ENCODE measurements at regions not wholly inside any gene's neighbourhood (a gene's known extent, or its start where the extent isn't known, plus 50 kb on each side); places are given as distances from the start of the nearest gene placed in this dataset.

DNA sequence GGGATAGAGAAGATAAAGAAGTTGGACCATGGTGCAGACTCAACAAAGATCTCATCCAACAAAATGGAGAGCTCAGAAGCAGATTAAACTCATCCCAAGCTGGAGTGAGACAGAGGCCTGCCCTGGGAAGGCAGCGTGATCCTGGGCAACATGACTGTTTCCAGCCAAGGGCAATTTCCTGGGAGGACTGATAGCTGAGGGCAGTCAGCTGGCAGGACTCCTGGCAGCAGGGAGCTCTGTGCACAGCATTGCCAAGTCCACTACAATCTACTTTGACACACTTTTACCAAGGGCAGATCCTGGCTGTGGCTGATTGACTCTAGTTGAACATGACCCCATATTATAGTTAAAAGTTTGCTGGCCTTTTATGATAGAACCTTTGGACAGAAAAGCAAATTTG lies 357.3 kb upstream of the RASGEF1B start:
- Histone ChIP-seq H4K20me1 (ENCODE audit: control insufficient read depth, insufficient read depth, low read depth, low read length) (no peaks in the 10 kb centered on the region), H3K9me2 (replicated peaks; ENCODE audit: control insufficient read depth, low read length) (no peaks in the 10 kb centered on the region), H3K4me3 (ENCODE audit: low read length) (no peak overlapping the region), H3K36me3 (ENCODE audit: control insufficient read depth, low read length) (no peaks in the 10 kb centered on the region), H3K4me2 (ENCODE audit: low read length) (no peak overlapping the region), H3K9me3 (ENCODE audit: control insufficient read depth, insufficient read depth, low read length) (no peaks in the 10 kb centered on the region), H3F3A (ENCODE audit: control insufficient read depth, insufficient read depth) (no peaks in the 10 kb centered on the region), H3K4me1 (ENCODE audit: control insufficient read depth, low read length) (no peaks in the 10 kb centered on the region), H3K27me3 (ENCODE audit: control insufficient read depth, low read length) (no peaks in the 10 kb centered on the region), H3K79me2 (ENCODE audit: control insufficient read depth, low read length) (no peaks in the 10 kb centered on the region), H3K27ac (ENCODE audit: low read depth, low read length) (no peak overlapping the region)
- TF ChIP-seq EZH2phosphoT487 (IDR thresholded peaks at IDR 0.05; ENCODE audit: borderline replicate concordance, low read length) (no peak), CTCF (IDR thresholded peaks at IDR 0.05; ENCODE audit: low read depth, low read length, poor library complexity, severe bottlenecking) (no peak)

- H3F3A ChIP-seq (ENCODE audit: control insufficient read depth, insufficient read depth), result no peaks in the 10 kb centered on the region
- H3K27me3 ChIP-seq (ENCODE audit: control insufficient read depth, low read length), result no peaks in the 10 kb centered on the region
- no peak overlapping the region for H3K4me3 ChIP-seq (ENCODE audit: low read length)
- no peaks in the 10 kb centered on the region for H3K4me1 ChIP-seq (ENCODE audit: control insufficient read depth, low read length)
- no peak for TF ChIP-seq EZH2phosphoT487 (IDR thresholded peaks at IDR 0.05; ENCODE audit: borderline replicate concordance, low read length)
- no peak for TF ChIP-seq CTCF (IDR thresholded peaks at IDR 0.05; ENCODE audit: low read depth, low read length, poor library complexity, severe bottlenecking)
- no peak overlapping the region for H3K4me2 ChIP-seq (ENCODE audit: low read length)
- H3K9me3 ChIP-seq (ENCODE audit: control insufficient read depth, insufficient read depth, low read length), result no peaks in the 10 kb centered on the region
- no peaks in the 10 kb centered on the region for H3K79me2 ChIP-seq (ENCODE audit: control insufficient read depth, low read length)
- H3K36me3 ChIP-seq (ENCODE audit: control insufficient read depth, low read length), result no peaks in the 10 kb centered on the region
- H3K27ac ChIP-seq (ENCODE audit: low read depth, low read length), result no peak overlapping the region
- H3K9me2 ChIP-seq (replicated peaks; ENCODE audit: control insufficient read depth, low read length), result no peaks in the 10 kb centered on the region
- H4K20me1 ChIP-seq (ENCODE audit: control insufficient read depth, insufficient read depth, low read depth, low read length), result no peaks in the 10 kb centered on the region
Measured at GRCh38 chr4:81827577-81828202, 356.0 kb upstream of the RASGEF1B start.

DNA sequence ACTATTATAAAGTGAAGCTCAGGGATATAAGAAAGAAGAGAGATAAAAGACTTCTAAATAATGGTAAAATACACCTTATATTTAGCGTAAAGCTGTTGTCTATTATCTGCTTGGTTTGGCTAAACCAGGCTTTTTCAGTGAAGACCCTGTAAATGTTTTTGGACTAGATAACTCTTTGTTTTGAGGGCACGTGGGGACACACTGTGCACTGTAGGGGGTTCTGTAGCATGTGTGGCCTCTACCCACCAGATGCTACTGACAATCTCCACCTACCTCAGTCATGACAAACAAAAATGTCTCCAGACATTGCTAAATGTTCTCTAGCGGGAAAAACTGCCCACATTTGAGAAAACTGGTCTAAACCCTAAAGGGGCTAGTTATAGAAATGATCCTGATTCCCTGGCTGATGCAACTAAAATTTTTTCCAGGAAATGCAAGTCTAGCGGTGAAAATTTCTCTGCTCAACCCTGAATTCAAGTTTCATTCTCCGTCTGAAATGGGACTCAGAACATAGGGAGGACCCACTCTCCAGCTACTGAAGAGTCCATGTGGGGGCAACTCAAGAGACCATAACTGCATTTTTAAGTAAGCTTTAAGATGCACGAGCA lies 355.2 kb upstream of the RASGEF1B start:
- Histone ChIP-seq H3K4me3 (ENCODE audit: low read length) (no peak overlapping the region), H3K27ac (ENCODE audit: low read depth, low read length) (no peak overlapping the region), H3K9me2 (replicated peaks; ENCODE audit: control insufficient read depth, low read length) (no peaks in the 10 kb centered on the region), H3K9me3 (ENCODE audit: control insufficient read depth, insufficient read depth, low read length) (no peaks in the 10 kb centered on the region), H3K36me3 (ENCODE audit: control insufficient read depth, low read length) (no peaks in the 10 kb centered on the region), H3K4me2 (ENCODE audit: low read length) (no peak overlapping the region), H3F3A (ENCODE audit: control insufficient read depth, insufficient read depth) (no peaks in the 10 kb centered on the region), H3K27me3 (ENCODE audit: control insufficient read depth, low read length) (no peaks in the 10 kb centered on the region), H4K20me1 (ENCODE audit: control insufficient read depth, insufficient read depth, low read depth, low read length) (no peaks in the 10 kb centered on the region), H3K79me2 (ENCODE audit: control insufficient read depth, low read length) (no peaks in the 10 kb centered on the region), H3K4me1 (ENCODE audit: control insufficient read depth, low read length) (no peaks in the 10 kb centered on the region)
- no peak for TF ChIP-seq EZH2phosphoT487 (IDR thresholded peaks at IDR 0.05; ENCODE audit: borderline replicate concordance, low read length)
- no peak for TF ChIP-seq CTCF (IDR thresholded peaks at IDR 0.05; ENCODE audit: low read depth, low read length, poor library complexity, severe bottlenecking)

Measured in DOHH2 (cell line).